Thymus (tissue), 11 donors: ENCODE measurements at regions not wholly inside any gene's neighbourhood (a gene's known extent, or its start where the extent isn't known, plus 50 kb on each side); places are given as distances from the start of the nearest gene placed in this dataset.
"Not testable (repeated sequence)": the region's sequence is repeated elsewhere in the genome, so short reads cannot be mapped to it uniquely, and the experiment has no call there.

Experiments used
- DNase-seq, 9 donors: peaks; one replicate each; pipeline ENCODE4 v3.0.0-alpha.2; 2013; ENCODE audit warnings: low spot score in 9 of 9, low read depth in 6 of 9, missing footprints in 1 of 9
- H3K27ac ChIP-seq, 2 donors: one replicate each; pipeline ENCODE4 v1.5.1; 2013; ENCODE audit warnings: control low read depth in 1 of 2, low read depth in 1 of 2, low read length in 1 of 2, mild to moderate bottlenecking in 1 of 2, moderate library complexity in 1 of 2
- H3K27me3 ChIP-seq, 2 donors: one replicate each; pipeline ENCODE4 v1.5.1; 2013; ENCODE audit warnings: low read length in 1 of 2; ENCODE audit not compliant: control insufficient read depth in 2 of 2, insufficient read depth in 1 of 2
- H3K36me3 ChIP-seq, 2 donors: one replicate each; pipeline ENCODE4 v1.5.1; 2013; ENCODE audit warnings: low read length in 1 of 2, mild to moderate bottlenecking in 1 of 2, moderate library complexity in 1 of 2; ENCODE audit not compliant: control insufficient read depth in 2 of 2, insufficient read depth in 2 of 2
- H3K4me1 ChIP-seq, 2 donors: one replicate each; pipeline ENCODE4 v1.5.1; 2013; ENCODE audit warnings: low read length in 2 of 2; ENCODE audit not compliant: control insufficient read depth in 2 of 2, insufficient read depth in 2 of 2
- H3K4me3 ChIP-seq, 2 donors: one replicate each; pipeline ENCODE4 v1.5.1; 2013; ENCODE audit warnings: low read length in 2 of 2, control low read depth in 1 of 2, mild to moderate bottlenecking in 1 of 2
- H3K9me3 ChIP-seq, 2 donors: one replicate each; pipeline ENCODE4 v1.5.1; 2013; ENCODE audit warnings: low read length in 1 of 2, mild to moderate bottlenecking in 1 of 2; ENCODE audit not compliant: control insufficient read depth in 2 of 2, insufficient read depth in 1 of 2
- WGBS: extraction: QIAGEN DNeasy Blood & Tissue Kit; methylation state at CpG from one replicate; pipeline ENCODE4 v1.1.7; 2013; 5-methylcytosine and 5-hydroxymethylcytosine counted together
- donor health status: healthy.

GRCh38 chr16:76071690-76072089 lies 205.5 kb upstream of the CNTNAP4 start:
- no peak for DNase-seq
- 86% methylated on average over 2 of the region's 2 CpGs for WGBS
- no peaks in the 10 kb centered on the region for H3K36me3 ChIP-seq

GRCh38 chr16:76081967-76082366 lies 195.2 kb upstream of the CNTNAP4 start:
- 71% methylated on average over 6 of the region's 6 CpGs for WGBS
- DNase-seq, result no peak

More at GRCh38 chr16:76071690-76072089, 205.5 kb upstream of the CNTNAP4 start:
- no peaks in the 10 kb centered on the region for H3K27me3 ChIP-seq
- no peak overlapping the region for H3K4me3 ChIP-seq
- H3K9me3 ChIP-seq, result no peaks in the 10 kb centered on the region
- H3K4me1 ChIP-seq, result no peaks in the 10 kb centered on the region
- H3K27ac ChIP-seq, result no peak overlapping the region

GRCh38 chr16:76106647-76107046 lies 170.6 kb upstream of the CNTNAP4 start:
- peaks cover 0 to 6% of the 10 kb centered on the region in 2 donors for H3K9me3 ChIP-seq
- no peaks in the 10 kb centered on the region for H3K27me3 ChIP-seq
- H3K27ac ChIP-seq, result no peak overlapping the region
- H3K36me3 ChIP-seq, result no peaks in the 10 kb centered on the region
- H3K4me3 ChIP-seq, result no peak overlapping the region
- 96% methylated on average over 6 of the region's 6 CpGs for WGBS
- H3K4me1 ChIP-seq, result no peaks in the 10 kb centered on the region
- no peak for DNase-seq

More at GRCh38 chr16:76081967-76082366, 195.2 kb upstream of the CNTNAP4 start:
- H3K27me3 ChIP-seq, result no peaks in the 10 kb centered on the region
- H3K36me3 ChIP-seq, result no peaks in the 10 kb centered on the region
- no peaks in the 10 kb centered on the region for H3K9me3 ChIP-seq
- no peak overlapping the region for H3K4me3 ChIP-seq
- no peak overlapping the region for H3K27ac ChIP-seq
- H3K4me1 ChIP-seq, result no peaks in the 10 kb centered on the region

GRCh38 chr16:76108460-76108859 lies 168.7 kb upstream of the CNTNAP4 start:
- Histone ChIP-seq H3K9me3 (peaks cover 0 to 2% of the 10 kb centered on the region in 2 donors), H3K4me1 (no peaks in the 10 kb centered on the region), H3K27me3 (no peaks in the 10 kb centered on the region), H3K36me3 (no peaks in the 10 kb centered on the region), H3K27ac (no peak overlapping the region), H3K4me3 (no peak overlapping the region)
- no peak for DNase-seq
- 81% methylated on average over 1 of the region's 1 CpG for WGBS

- Histone ChIP-seq H3K27me3 (no peaks in the 10 kb centered on the region), H3K36me3 (no peaks in the 10 kb centered on the region), H3K4me3 (no peak overlapping the region), H3K27ac (no peak overlapping the region), H3K4me1 (no peaks in the 10 kb centered on the region), H3K9me3 (no peaks in the 10 kb centered on the region)
- no peak for DNase-seq
- WGBS, result 55% methylated on average over 3 of the region's 3 CpGs
These were observed 162.5 kb upstream of the CNTNAP4 start for GRCh38 chr16:76114681-76115080.

GRCh38 chr16:76118344-76118743 lies 158.9 kb upstream of the CNTNAP4 start:
- WGBS, result 94% methylated on average over 1 of the region's 1 CpG
- no peak overlapping the region for H3K4me3 ChIP-seq
- H3K4me1 ChIP-seq, result no peaks in the 10 kb centered on the region
- no peak overlapping the region for H3K27ac ChIP-seq
- DNase-seq, result no peak
- H3K36me3 ChIP-seq, result no peaks in the 10 kb centered on the region
- H3K27me3 ChIP-seq, result no peaks in the 10 kb centered on the region
- no peaks in the 10 kb centered on the region for H3K9me3 ChIP-seq

GRCh38 chr16:76121636-76122035 lies 155.6 kb upstream of the CNTNAP4 start:
- Histone ChIP-seq H3K27me3 (no peaks in the 10 kb centered on the region), H3K4me3 (no peak overlapping the region), H3K9me3 (no peaks in the 10 kb centered on the region), H3K27ac (no peak overlapping the region), H3K4me1 (no peaks in the 10 kb centered on the region), H3K36me3 (no peaks in the 10 kb centered on the region)
- DNase-seq, result no peak
- WGBS, result 93% methylated on average over 4 of the region's 4 CpGs

- Histone ChIP-seq H3K4me1 (no peaks in the 10 kb centered on the region), H3K9me3 (no peaks in the 10 kb centered on the region), H3K27me3 (no peaks in the 10 kb centered on the region), H3K4me3 (no peak overlapping the region), H3K36me3 (no peaks in the 10 kb centered on the region), H3K27ac (no peak overlapping the region)
- 88% methylated on average over 3 of the region's 3 CpGs for WGBS
- DNase-seq, result no peak
These were observed 153.2 kb upstream of the CNTNAP4 start for GRCh38 chr16:76123966-76124365.

GRCh38 chr16:76125871-76126270 lies 151.3 kb upstream of the CNTNAP4 start:
- Histone ChIP-seq H3K27ac (no peak overlapping the region), H3K4me3 (no peak overlapping the region), H3K36me3 (no peaks in the 10 kb centered on the region), H3K9me3 (no peaks in the 10 kb centered on the region), H3K27me3 (no peaks in the 10 kb centered on the region), H3K4me1 (no peaks in the 10 kb centered on the region)
- no peak for DNase-seq

GRCh38 chr16:76138056-76138455 lies 139.1 kb upstream of the CNTNAP4 start:
- not testable (repeated sequence) for H3K9me3 ChIP-seq, H3K4me3 ChIP-seq, H3K27ac ChIP-seq, H3K4me1 ChIP-seq, H3K27me3 ChIP-seq, H3K36me3 ChIP-seq, DNase-seq
- WGBS, result 71% methylated on average over 6 of the region's 6 CpGs
